Neutrophil (primary cell): ENCODE measurements at regions not wholly inside any gene's neighbourhood (a gene's known extent, or its start where the extent isn't known, plus 50 kb on each side); places are given as distances from the start of the nearest gene placed in this dataset.

Source experiments
- H3K27ac ChIP-seq: fragments of 200-600 bp; sonication (generic); 2 replicates; pipeline ENCODE4 v1.5.1; 2016; ENCODE audit warnings: mild to moderate bottlenecking, moderate library complexity
- H3K27me3 ChIP-seq: fragments of 200-600 bp; sonication (generic); 2 replicates; pipeline ENCODE4 v1.6.0; 2016; ENCODE audit warnings: mild to moderate bottlenecking
- H3K36me3 ChIP-seq: fragments of 200-600 bp; sonication (generic); 2 replicates; pipeline ENCODE4 v1.5.1; 2017
- H3K4me1 ChIP-seq, 2 experiments: fragments of 200-600 bp in 1 of 2; sonication (generic) in 1 of 2; 1 replicate in 1 of 2; 2 replicates in 1 of 2; pipeline versions ENCODE4 v1.5.1 to v1.6.1; 2013 to 2016; ENCODE audit warnings: low read depth in 1 of 2, low read length in 1 of 2, mild to moderate bottlenecking in 1 of 2, moderate library complexity in 1 of 2; ENCODE audit not compliant: control insufficient read depth in 1 of 2, insufficient read depth in 1 of 2
- H3K4me3 ChIP-seq, 2 experiments: fragments of 200-600 bp in 1 of 2; sonication (generic) in 1 of 2; 1 replicate in 1 of 2; 2 replicates in 1 of 2; pipeline ENCODE4 v1.5.1; 2013 to 2016; ENCODE audit warnings: low read depth in 1 of 2, low read length in 1 of 2, mild to moderate bottlenecking in 1 of 2, moderate library complexity in 1 of 2
- H3K9me3 ChIP-seq: fragments of 200-600 bp; sonication (generic); 2 replicates; pipeline ENCODE4 v1.5.1; 2016
- TF ChIP-seq, protein P1 (sequence below): fragments of 200-600 bp; sonication (generic); IDR thresholded peaks from 2 replicates; pipeline ENCODE4 v1.5.1; 2016; ENCODE audit warnings: antibody characterized with exemption

- TF ChIP-seq, protein P1, sequence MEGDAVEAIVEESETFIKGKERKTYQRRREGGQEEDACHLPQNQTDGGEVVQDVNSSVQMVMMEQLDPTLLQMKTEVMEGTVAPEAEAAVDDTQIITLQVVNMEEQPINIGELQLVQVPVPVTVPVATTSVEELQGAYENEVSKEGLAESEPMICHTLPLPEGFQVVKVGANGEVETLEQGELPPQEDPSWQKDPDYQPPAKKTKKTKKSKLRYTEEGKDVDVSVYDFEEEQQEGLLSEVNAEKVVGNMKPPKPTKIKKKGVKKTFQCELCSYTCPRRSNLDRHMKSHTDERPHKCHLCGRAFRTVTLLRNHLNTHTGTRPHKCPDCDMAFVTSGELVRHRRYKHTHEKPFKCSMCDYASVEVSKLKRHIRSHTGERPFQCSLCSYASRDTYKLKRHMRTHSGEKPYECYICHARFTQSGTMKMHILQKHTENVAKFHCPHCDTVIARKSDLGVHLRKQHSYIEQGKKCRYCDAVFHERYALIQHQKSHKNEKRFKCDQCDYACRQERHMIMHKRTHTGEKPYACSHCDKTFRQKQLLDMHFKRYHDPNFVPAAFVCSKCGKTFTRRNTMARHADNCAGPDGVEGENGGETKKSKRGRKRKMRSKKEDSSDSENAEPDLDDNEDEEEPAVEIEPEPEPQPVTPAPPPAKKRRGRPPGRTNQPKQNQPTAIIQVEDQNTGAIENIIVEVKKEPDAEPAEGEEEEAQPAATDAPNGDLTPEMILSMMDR: no peak
- Histone ChIP-seq H3K4me3 (no peak overlapping the region), H3K27ac (no peak overlapping the region), H3K36me3 (no peaks in the 10 kb centered on the region), H3K4me1 (peaks cover 30 to 32% of the 10 kb centered on the region in 2 experiments), H3K27me3 (no peaks in the 10 kb centered on the region), H3K9me3 (no peaks in the 10 kb centered on the region)
Measured at GRCh38 chr3:23751212-23751723, 54.5 kb upstream of the UBE2E1 start.

- peaks cover 25% of the 10 kb centered on the region in 2 experiments for H3K4me1 ChIP-seq
Measured at GRCh38 chr3:23752126-23752525, 53.6 kb upstream of the UBE2E1 start.

GRCh38 chr3:23754215-23754614, 51.5 kb upstream of the UBE2E1 start:
- no peaks in the 10 kb centered on the region for H3K27me3 ChIP-seq
- H3K9me3 ChIP-seq: no peaks in the 10 kb centered on the region
- TF ChIP-seq, protein P1: no peak
- H3K36me3 ChIP-seq: no peaks in the 10 kb centered on the region
- H3K4me1 ChIP-seq: peaks cover 11% of the 10 kb centered on the region in 2 experiments
- H3K4me3 ChIP-seq: no peak overlapping the region
- no peak overlapping the region for H3K27ac ChIP-seq

More at GRCh38 chr3:23752126-23752525, 53.6 kb upstream of the UBE2E1 start:
- no peak overlapping the region for H3K27ac ChIP-seq
- no peaks in the 10 kb centered on the region for H3K27me3 ChIP-seq
- H3K36me3 ChIP-seq: no peaks in the 10 kb centered on the region
- H3K4me3 ChIP-seq: no peak overlapping the region
- TF ChIP-seq, protein P1: no peak
- H3K9me3 ChIP-seq: no peaks in the 10 kb centered on the region
